NCI-H1417 (cell line): ENCODE measurements at regions not wholly inside any gene's neighbourhood (a gene's known extent, or its start where the extent isn't known, plus 50 kb on each side); places are given as distances from the start of the nearest gene placed in this dataset.

ENCODE experiments used
- DNase-seq, 3 experiments: peaks; one replicate each; lab custom pipeline; 2025; lab: John Stamatoyannopoulos, UW

- no peak for DNase-seq
Measured at GRCh38 chr6:43919774-43920173, 149.8 kb downstream of the VEGFA start.

- no peak for DNase-seq
Measured at GRCh38 chr6:43917878-43918382, 147.9 kb downstream of the VEGFA start.

GRCh38 chr6:43916924-43917877 lies 147.2 kb downstream of the VEGFA start:
- peak in 2 of 3 experiments; percentile 15 to 41 for DNase-seq

- no peak for DNase-seq
Measured at GRCh38 chr6:43915986-43916923, 146.2 kb downstream of the VEGFA start.

GRCh38 chr6:43915208-43915869 lies 145.3 kb downstream of the VEGFA start:
- no peak for DNase-seq

- no peak for DNase-seq
Measured at GRCh38 chr6:43914272-43915147, 144.5 kb downstream of the VEGFA start.

GRCh38 chr6:43913375-43914271 lies 143.6 kb downstream of the VEGFA start:
- DNase-seq = no peak

- no peak for DNase-seq
Measured at GRCh38 chr6:43912598-43913371, 142.8 kb downstream of the VEGFA start.

GRCh38 chr6:43912116-43912577 lies 142.1 kb downstream of the VEGFA start:
- DNase-seq = no peak

GRCh38 chr6:43911354-43912115 lies 141.5 kb downstream of the VEGFA start:
- peak in 2 of 3 experiments; percentile 63 to 88 for DNase-seq

- DNase-seq = no peak
Measured at GRCh38 chr6:43910638-43911353, 140.8 kb downstream of the VEGFA start.

- DNase-seq = no peak
Measured at GRCh38 chr6:43910149-43910637, 140.2 kb downstream of the VEGFA start.

GRCh38 chr6:43909474-43910148 lies 139.6 kb downstream of the VEGFA start:
- DNase-seq = no peak

- DNase-seq = no peak
Measured at GRCh38 chr6:43907789-43908472, 137.9 kb downstream of the VEGFA start.

- DNase-seq = no peak
Measured at GRCh38 chr6:43907312-43907711, 137.3 kb downstream of the VEGFA start.
